HAP-1 (cell line): ENCODE measurements at regions not wholly inside any gene's neighbourhood (a gene's known extent, or its start where the extent isn't known, plus 50 kb on each side); places are given as distances from the start of the nearest gene placed in this dataset.

Experiments
- DNase-seq, 2 experiments: peaks; one replicate each; pipeline ENCODE4 v3.0.0-alpha.2; 2016 to 2020; ENCODE audit warnings: low spot score in 2 of 2
- H3K27me3 ChIP-seq: fragments of 250-450 bp; sonication (Bioruptor Pico); 2 replicates; pipeline ENCODE4 v1.5.1; 2020; ENCODE audit warnings: low read depth, mild to moderate bottlenecking, moderate library complexity
- H3K36me3 ChIP-seq: fragments of 250-450 bp; sonication (Bioruptor Pico); replicated peaks from 2 replicates; pipeline ENCODE4 v1.5.1; 2020; ENCODE audit warnings: mild to moderate bottlenecking
- H3K4me1 ChIP-seq: fragments of 250-450 bp; sonication (Bioruptor Pico); 2 replicates; pipeline ENCODE4 v1.5.1; 2020; ENCODE audit warnings: mild to moderate bottlenecking
- H3K4me3 ChIP-seq: fragments of 250-450 bp; sonication (Bioruptor Pico); 2 replicates; pipeline ENCODE4 v1.5.1; 2020; ENCODE audit warnings: mild to moderate bottlenecking, moderate library complexity
- H3K9me3 ChIP-seq: fragments of 250-450 bp; sonication (Bioruptor Pico); 2 replicates; pipeline ENCODE4 v1.5.1; 2020; ENCODE audit warnings: mild to moderate bottlenecking, moderate library complexity
- in situ Hi-C: fragments of 300-500 bp; cut with MboI; formaldehyde crosslinking; loops from 3 replicates; pipeline ENCODE4 v1.14.3; 2020; ENCODE audit warnings: low sequenced_read_pairs, inconsistent platforms, mixed read lengths

- in situ Hi-C loops, result no loop called here
- Histone ChIP-seq H3K4me3 (no peak overlapping the region), H3K9me3 (no peaks in the 10 kb centered on the region), H3K4me1 (no peaks in the 10 kb centered on the region), H3K27me3 (no peaks in the 10 kb centered on the region), H3K36me3 (no peaks in the 10 kb centered on the region)
- no peak for DNase-seq
Measured at GRCh38 chr12:28629691-28630090, 439.4 kb downstream of the CCDC91 start.

DNA sequence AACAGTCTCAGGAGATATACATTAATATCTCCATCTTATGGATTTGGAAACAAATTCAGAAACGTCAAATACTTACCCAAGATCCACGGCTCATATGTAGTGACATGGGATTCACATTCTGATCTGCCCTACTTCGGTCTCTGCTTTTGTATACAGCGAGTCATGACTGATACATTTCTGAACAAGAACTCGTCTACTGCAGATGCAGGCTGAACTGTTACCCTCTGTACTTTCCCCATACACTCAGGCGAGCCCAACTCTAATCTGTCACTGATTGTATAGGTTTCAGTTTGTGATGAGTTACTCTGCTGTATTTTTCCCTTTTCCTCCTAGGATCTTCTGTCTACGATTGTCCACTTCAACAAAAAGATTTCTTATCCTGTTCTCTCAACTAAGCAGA is 441.6 kb downstream of the CCDC91 start:
- no peaks in the 10 kb centered on the region for H3K27me3 ChIP-seq
- H3K4me3 ChIP-seq, result no peak overlapping the region
- no peaks in the 10 kb centered on the region for H3K9me3 ChIP-seq
- no peaks in the 10 kb centered on the region for H3K4me1 ChIP-seq
- in situ Hi-C loops, result no loop called here
- DNase-seq, result no peak
- H3K36me3 ChIP-seq, result no peaks in the 10 kb centered on the region

GRCh38 chr12:28640519-28640918 is 450.3 kb downstream of the CCDC91 start:
- Histone ChIP-seq H3K4me1 (no peaks in the 10 kb centered on the region), H3K4me3 (no peak overlapping the region), H3K9me3 (no peaks in the 10 kb centered on the region), H3K36me3 (no peaks in the 10 kb centered on the region), H3K27me3 (no peaks in the 10 kb centered on the region)
- in situ Hi-C loops, result no loop called here
- DNase-seq, result no peak

DNA sequence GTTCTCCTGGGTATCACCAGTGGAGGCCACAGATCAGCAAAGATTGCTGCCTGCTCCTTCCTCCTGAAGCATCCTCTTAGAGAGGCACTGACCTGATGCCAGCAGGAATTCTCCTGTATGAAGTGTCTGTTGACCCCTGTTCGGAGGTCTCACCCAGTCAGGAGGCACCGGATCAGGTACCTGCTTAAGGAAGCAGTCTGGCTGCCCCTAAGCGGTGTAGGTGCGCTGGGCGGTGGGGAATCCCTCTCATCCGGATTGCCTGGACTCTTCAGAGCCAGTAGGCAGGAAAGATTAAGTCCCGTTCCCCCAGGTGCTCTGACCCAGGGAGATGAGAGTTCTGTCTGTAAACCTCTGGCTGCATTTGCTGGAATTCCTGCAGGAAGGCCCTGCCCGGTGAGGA is 455.2 kb downstream of the CCDC91 start:
- no peak for DNase-seq
- in situ Hi-C loops, result no loop called here
- H3K4me3 ChIP-seq, result no peak overlapping the region
- H3K27me3 ChIP-seq, result no peaks in the 10 kb centered on the region
- H3K4me1 ChIP-seq, result no peaks in the 10 kb centered on the region; the same call in 1 of the 2 replicates
- H3K9me3 ChIP-seq, result no peaks in the 10 kb centered on the region
- no peaks in the 10 kb centered on the region for H3K36me3 ChIP-seq

DNA sequence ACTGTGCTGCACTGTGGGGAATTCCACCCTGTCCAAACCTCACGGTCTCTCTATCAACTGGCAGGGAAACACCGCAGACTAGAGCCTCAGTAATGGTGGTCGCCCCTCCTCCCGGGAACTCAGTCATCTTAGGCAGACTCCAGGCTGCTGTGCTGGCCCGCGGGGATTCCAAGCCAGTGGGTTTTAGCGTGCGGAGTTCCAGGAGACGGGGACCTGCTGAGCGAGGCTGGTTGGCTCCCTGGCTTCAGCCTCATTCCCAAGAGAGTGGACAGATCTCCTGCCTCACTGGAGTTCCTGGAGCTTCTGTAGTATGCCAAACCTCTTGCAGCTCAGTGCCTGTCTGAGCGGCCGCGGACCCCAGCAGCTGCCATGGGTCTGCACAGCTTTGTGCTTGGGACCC is 455.6 kb downstream of the CCDC91 start:
- in situ Hi-C loops, result no loop called here
- Histone ChIP-seq H3K4me1 (no peaks in the 10 kb centered on the region; the same call in 1 of the 2 replicates), H3K4me3 (no peak overlapping the region), H3K27me3 (no peaks in the 10 kb centered on the region), H3K36me3 (no peaks in the 10 kb centered on the region), H3K9me3 (no peaks in the 10 kb centered on the region)
- DNase-seq, result no peak

DNA sequence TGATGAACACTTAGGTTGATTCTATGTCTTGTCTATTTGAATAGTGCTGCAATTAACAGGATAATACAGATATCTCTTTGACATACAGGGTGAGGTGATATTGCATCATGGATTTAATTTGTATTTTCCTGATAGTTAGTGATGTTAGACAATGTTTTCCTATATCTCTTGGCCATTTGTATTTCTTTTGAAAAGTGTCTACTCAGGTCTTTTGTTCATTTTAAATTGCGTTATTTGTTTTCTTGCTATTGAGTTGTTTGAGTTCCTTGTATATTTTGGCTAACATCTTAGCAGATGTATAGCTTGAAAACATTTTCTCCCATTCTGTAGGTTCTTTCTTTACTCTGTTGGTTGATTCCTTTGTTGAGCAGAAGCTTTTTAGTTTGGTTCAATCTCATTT is 460.6 kb downstream of the CCDC91 start:
- H3K4me1 ChIP-seq, result no peaks in the 10 kb centered on the region; the same call in 1 of the 2 replicates
- H3K27me3 ChIP-seq, result no peaks in the 10 kb centered on the region
- H3K4me3 ChIP-seq, result no peak overlapping the region
- H3K36me3 ChIP-seq, result no peaks in the 10 kb centered on the region
- in situ Hi-C loops, result no loop called here
- H3K9me3 ChIP-seq, result no peaks in the 10 kb centered on the region
- no peak for DNase-seq

DNA sequence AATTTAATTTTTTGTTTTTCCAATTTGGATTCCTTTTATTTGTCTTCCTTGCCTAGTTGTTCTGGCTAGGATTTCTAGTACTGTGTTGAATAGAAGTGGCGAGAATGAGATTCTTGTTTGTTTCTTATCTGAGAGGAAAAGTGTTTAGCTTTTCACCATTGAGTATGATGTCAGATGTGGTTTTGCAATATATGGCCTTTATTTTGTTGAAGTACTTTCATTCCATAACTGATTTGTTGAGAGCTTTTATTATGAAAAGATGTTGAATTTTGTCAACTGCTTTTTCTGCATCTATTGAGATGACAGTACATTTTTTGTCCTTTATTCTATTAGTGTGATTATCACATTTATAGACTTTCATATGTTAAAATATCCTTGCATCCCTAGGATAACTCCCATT is 462.0 kb downstream of the CCDC91 start:
- Histone ChIP-seq H3K9me3 (no peaks in the 10 kb centered on the region), H3K27me3 (no peaks in the 10 kb centered on the region), H3K4me1 (no peaks in the 10 kb centered on the region; the same call in 1 of the 2 replicates), H3K36me3 (no peaks in the 10 kb centered on the region), H3K4me3 (no peak overlapping the region)
- in situ Hi-C loops, result no loop called here
- no peak for DNase-seq

GRCh38 chr12:28681980-28682379 is 467.1 kb upstream of the FAR2 start:
- no peak overlapping the region for H3K4me3 ChIP-seq
- H3K9me3 ChIP-seq, result peaks cover 2% of the 10 kb centered on the region; the same call in 1 of the 2 replicates
- no peaks in the 10 kb centered on the region for H3K36me3 ChIP-seq
- no peak for DNase-seq
- in situ Hi-C loops, result no loop called here
- H3K4me1 ChIP-seq, result peaks cover 15% of the 10 kb centered on the region
- H3K27me3 ChIP-seq, result no peaks in the 10 kb centered on the region

- in situ Hi-C loops, result no loop called here
Measured at GRCh38 chr12:28683366-28683765, 465.7 kb upstream of the FAR2 start.

DNA sequence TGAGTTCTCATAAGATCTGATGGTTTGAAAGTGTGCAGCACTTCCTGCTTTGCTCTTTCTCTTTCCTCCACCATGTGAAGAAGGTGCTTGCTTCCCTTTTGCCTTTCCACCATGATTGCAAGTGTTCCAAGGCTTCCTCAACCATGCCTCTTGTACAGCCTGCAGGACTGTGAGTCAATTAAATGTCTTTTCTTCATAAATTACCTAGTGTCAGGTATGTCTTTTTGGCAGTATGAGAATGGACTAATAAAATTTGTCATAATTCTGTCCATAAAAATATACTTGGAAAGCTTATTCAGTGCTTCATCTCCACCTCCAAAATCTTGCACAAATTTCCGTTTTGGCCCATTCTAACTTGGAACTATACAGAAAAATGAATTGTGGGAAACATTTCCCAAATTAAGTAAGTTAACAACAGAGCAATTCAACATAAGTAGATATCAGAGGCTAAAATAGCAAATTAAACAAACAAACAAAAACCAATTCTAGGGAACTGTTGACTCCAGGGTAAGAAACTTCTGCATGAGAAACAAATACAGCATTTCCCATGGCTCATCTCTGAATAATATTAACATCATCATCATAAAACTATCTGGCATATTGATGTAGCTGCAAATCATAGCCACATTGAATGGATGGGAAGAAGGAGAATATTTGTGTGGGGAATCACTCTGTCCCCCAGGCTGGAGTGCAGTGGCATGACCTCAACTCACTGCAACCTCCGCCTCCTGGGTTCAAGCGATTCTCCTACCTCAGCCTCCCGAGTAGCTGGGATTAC is 459.5 kb upstream of the FAR2 start:
- in situ Hi-C loops, result no loop called here
- DNase-seq, result no peak
- H3K4me1 ChIP-seq, result no peaks in the 10 kb centered on the region
- no peaks in the 10 kb centered on the region for H3K27me3 ChIP-seq
- H3K36me3 ChIP-seq, result no peaks in the 10 kb centered on the region
- H3K4me3 ChIP-seq, result no peak overlapping the region
- no peaks in the 10 kb centered on the region; the same call in 1 of the 2 replicates for H3K9me3 ChIP-seq

More at GRCh38 chr12:28683366-28683765, 465.7 kb upstream of the FAR2 start:
- no peak overlapping the region for H3K4me3 ChIP-seq
- no peaks in the 10 kb centered on the region for H3K27me3 ChIP-seq
- peaks cover 10% of the 10 kb centered on the region for H3K4me1 ChIP-seq
- DNase-seq, result peak in 1 of 2 experiments; percentile 3
- H3K9me3 ChIP-seq, result no peaks in the 10 kb centered on the region; the same call in 1 of the 2 replicates
- no peaks in the 10 kb centered on the region for H3K36me3 ChIP-seq

- in situ Hi-C loops, result no loop called here
Measured at GRCh38 chr12:28693565-28694219, 455.4 kb upstream of the FAR2 start.

GRCh38 chr12:28698553-28698952 is 450.5 kb upstream of the FAR2 start:
- H3K36me3 ChIP-seq, result no peaks in the 10 kb centered on the region
- in situ Hi-C loops, result no loop called here
- H3K4me1 ChIP-seq, result no peaks in the 10 kb centered on the region
- no peaks in the 10 kb centered on the region for H3K27me3 ChIP-seq
- no peak overlapping the region for H3K4me3 ChIP-seq
- H3K9me3 ChIP-seq, result no peaks in the 10 kb centered on the region; the same call in 1 of the 2 replicates
- DNase-seq, result no peak

More at GRCh38 chr12:28693565-28694219, 455.4 kb upstream of the FAR2 start:
- H3K4me1 ChIP-seq, result no peaks in the 10 kb centered on the region
- no peak for DNase-seq
- H3K27me3 ChIP-seq, result no peaks in the 10 kb centered on the region
- no peaks in the 10 kb centered on the region for H3K9me3 ChIP-seq
- no peak overlapping the region for H3K4me3 ChIP-seq
- no peaks in the 10 kb centered on the region for H3K36me3 ChIP-seq

DNA sequence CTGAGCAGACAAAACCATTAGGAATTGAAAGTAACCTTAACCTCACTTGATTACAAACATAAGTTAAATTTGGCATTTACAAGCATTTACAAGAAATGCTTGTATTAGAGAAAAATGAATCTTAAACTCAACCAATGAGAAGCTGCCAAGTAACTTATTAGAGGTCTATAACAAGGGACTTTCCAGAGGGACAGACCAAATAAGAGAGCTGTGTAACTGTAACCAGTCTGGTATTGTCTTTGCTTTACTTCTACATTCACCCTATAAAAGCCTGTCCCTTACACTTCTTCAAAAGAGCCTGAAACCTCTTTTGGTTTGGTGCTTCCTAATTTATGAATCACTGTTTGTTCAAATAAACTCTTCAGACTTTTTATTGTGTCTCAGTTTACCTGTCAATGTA is 450.0 kb upstream of the FAR2 start:
- in situ Hi-C loops, result no loop called here
- no peaks in the 10 kb centered on the region for H3K36me3 ChIP-seq
- no peaks in the 10 kb centered on the region; the same call in 1 of the 2 replicates for H3K9me3 ChIP-seq
- H3K27me3 ChIP-seq, result no peaks in the 10 kb centered on the region
- H3K4me3 ChIP-seq, result no peak overlapping the region
- no peak for DNase-seq
- H3K4me1 ChIP-seq, result no peaks in the 10 kb centered on the region

GRCh38 chr12:28700161-28700560 is 448.9 kb upstream of the FAR2 start:
- DNase-seq, result no peak
- Histone ChIP-seq H3K4me1 (no peaks in the 10 kb centered on the region), H3K36me3 (no peaks in the 10 kb centered on the region), H3K27me3 (no peaks in the 10 kb centered on the region), H3K9me3 (no peaks in the 10 kb centered on the region; the same call in 1 of the 2 replicates), H3K4me3 (no peak overlapping the region)
- in situ Hi-C loops, result no loop called here
